ENCODE measurements at regions not wholly inside any gene's neighbourhood (a gene's known extent, or its start where the extent isn't known, plus 50 kb on each side); places are given as distances from the start of the nearest gene placed in this dataset.

GRCh38 chr4:80145739-80146138, 51.6 kb upstream of the PRDM8 start:
- no peak for DNase-seq

- no peak for DNase-seq
These were observed 52.4 kb upstream of the PRDM8 start for GRCh38 chr4:80144676-80145470.

GRCh38 chr4:80143307-80143679, 54.0 kb upstream of the PRDM8 start:
- DNase-seq, result no peak

DNA sequence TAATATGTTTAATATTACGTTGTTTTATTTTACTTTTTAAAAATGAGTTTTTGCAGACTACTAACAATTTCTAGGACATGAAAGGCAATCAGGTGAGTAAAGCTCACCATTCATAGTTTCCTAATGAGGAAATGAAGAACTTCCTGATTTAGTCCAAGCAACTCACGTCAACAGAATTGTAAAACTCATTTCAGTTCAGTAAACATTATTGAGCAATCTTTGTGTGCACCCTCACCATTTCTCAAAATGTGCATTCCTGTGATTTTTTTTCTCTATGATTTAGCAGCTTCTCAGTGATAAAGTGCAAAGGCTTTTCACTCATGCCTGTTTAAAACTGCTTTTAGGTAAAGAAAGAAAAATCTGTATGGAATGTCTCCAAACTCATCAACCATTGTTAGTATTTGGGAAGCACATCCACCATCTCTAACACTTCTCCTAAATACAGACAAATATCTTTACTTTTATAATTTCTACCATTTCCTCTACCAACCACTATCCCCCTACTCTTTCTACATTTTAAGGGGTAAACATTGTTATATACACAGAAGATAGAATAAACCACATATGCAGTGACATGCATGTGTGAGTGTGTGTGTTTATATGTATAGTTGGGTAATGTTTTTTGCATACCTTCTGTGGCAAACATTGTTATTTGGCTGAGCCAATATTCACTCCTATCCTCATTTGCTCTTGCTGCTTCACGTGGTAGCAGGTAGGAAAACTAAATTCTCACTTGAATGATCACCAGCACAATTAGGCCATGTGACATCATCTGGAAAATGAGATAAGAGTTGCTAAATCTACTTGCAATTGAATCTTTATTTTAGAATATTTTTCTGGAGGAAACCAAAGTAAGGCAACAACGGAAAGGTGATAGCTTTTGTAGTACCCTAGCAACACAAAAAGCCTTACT, 54.7 kb upstream of the PRDM8 start:
- DNase-seq, result no peak

- DNase-seq, result no peak
These were observed 55.8 kb upstream of the PRDM8 start for GRCh38 chr4:80141543-80141942.

GRCh38 chr4:80140194-80140593, 57.1 kb upstream of the PRDM8 start:
- no peak for DNase-seq

DNA sequence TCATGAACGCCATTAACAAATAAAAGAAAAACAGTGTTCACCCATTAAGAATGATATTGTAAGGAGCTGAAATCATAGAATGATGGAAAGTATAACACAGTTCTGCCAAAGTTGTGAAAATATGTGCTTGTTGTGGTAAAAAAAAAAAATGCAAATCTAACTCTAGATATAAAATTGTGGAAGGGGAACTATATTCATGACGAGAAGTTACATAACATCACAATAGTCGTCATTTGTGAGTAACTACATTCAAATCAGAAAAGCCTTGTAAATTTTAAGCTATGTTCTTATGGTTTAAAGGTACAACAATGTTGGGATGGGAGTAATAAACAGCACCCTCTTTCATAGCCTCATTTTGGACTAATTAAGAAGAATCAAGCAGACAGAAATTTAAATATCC, 57.6 kb upstream of the PRDM8 start:
- DNase-seq, result no peak

GRCh38 chr4:80138551-80139538, 58.5 kb upstream of the PRDM8 start:
- no peak for DNase-seq

DNA sequence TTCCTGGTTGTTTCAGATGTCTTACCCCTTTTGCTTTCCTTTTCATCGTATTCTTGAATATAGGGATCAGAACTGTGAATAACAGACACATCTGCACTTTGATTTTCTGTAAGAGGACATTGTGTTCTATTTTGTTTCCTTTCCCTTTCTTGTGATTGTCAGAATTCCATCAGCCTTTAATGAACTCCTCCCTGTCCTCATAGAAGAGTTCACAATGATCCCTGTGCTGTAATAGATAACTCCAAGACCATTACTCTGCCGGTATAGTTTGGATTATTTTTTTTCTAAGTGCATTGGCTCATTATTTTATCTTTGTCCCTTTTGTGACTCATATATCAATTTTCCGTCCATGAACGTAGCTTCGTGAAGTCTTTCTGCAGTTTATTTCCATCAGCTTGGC, 59.7 kb upstream of the PRDM8 start:
- no peak for DNase-seq

DNA sequence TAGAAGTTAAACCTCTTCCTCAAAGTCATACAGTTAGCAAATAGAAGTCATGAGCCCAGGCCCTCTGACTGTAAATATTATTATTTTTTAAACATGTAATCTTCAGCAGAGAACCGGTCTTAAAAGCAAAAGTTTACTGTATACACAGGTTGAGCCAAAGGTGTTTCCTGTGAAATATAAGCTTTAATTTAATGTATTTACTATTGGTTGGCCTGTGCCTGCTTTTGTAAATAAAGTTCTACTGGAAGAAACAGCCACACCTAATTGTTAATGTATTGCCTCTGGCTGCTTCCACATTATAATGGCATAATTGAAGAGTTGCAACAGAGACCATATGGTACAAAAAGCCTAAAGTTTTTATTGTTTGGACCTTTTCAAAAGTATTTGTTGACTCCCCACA, 61.0 kb upstream of the PRDM8 start:
- DNase-seq, result peak in 1 of 2 experiments; percentile 16

GRCh38 chr4:80135702-80136058, 61.6 kb upstream of the PRDM8 start:
- no peak for DNase-seq

DNA sequence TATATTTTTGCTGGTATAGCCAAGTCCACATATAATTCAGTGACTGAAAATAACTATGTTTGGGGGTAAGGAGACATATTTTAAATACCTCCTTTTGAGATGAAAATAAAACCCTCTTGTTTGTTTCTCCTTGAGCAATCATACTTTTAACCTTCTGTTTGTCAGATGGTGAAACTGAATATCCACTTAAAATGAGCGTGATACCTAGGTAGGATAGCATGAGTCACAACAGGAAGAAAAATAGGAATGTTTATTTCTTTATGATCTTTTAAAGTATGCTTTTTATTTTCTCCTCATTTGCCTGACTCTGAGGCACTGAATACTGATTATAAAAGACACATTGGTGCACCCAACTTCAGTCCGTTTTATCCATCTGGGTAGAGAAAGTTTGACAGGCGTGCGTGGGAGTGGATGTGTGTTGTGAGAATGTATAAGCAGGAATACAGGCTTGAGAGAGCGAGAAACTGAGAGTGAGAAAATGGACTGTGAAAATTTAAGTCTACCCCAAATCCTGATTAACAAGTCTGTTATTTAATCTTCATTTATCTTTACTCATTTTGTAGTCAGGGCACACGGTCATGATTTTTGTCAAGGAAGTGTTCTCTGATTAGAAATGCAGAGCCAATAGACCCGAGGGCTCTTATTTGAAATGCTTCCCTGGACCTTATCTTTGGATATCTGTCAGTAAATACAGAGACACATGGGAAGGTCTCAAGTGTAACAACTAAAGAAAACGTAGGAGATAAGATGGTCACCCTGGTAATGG, 62.1 kb upstream of the ANTXR2 start:
- DNase-seq, result no peak

DNA sequence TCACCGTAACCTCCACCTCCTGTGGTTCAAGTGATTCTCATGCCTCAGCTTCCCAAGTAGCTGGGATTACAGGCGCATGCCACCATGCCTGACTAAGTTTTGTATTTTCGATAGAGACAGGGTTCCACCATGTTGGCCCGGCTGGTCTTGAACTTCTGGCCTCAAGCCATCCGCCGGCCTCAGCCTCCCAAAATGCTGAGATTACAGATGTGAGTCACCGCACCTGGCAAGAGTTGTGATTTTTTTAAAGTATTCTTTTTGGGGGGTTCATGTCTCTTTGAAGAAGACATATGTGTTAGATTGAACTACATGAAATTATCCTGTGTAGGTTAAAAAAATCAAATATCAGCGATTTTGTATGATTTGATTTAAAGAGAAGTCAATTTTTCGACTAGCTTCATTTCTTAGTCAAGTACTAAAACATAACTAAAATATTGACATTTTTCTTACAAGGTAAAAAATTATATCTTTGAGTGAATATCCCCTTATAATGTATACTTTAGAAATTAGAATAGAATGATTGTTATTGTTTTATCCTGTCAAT, 60.3 kb upstream of the ANTXR2 start:
- no peak for DNase-seq

DNA sequence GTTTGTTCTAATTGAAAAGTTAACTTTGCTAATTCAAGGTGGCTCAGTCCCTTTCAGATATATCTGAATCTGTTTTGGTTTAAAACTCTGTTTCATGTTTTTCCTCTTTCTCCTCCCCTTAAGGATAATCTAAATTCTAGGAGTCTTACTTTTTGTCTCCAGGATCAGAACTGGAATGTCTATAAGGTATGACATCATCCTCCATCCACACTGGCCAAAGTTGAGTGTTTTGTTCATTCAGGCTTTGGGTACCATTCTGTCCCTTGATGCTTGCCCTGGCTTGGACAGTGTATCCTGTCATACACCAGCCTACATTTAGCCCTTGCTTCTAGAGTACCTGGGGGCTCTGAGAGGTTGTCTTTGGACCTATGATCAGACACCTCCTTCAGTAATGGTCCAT, 56.8 kb upstream of the ANTXR2 start:
- no peak for DNase-seq

GRCh38 chr4:80128941-80129340, 55.9 kb upstream of the ANTXR2 start:
- DNase-seq, result no peak

DNA sequence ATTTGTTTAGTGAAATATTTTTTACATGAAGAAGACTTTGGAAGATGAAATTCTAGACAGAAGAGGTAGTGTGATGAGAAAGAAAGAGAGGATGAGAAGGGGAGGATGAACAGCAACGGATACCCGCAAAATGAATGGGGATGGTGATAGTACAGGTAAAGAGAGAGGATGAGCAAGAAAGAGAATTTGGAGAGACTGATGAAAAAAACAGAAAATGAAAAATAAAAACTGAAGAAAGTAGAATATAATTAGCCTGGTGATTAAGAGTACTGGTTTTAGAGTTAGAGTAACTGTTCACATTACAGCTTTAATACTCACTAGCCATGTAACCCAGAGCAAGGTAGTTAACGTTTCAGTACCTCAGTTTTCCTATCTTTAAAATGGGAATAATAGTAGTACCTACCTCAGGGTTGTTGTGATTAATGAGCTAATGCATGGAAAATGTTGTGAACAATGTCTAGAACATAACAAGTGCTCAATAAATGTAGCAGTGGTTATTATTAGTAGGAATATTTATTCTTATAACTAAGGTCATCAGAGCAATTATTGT, 54.9 kb upstream of the ANTXR2 start:
- no peak for DNase-seq

GRCh38 chr4:80126435-80126834, 53.4 kb upstream of the ANTXR2 start:
- DNase-seq, result no peak

- DNase-seq, result no peak
These were observed 52.5 kb upstream of the ANTXR2 start for GRCh38 chr4:80125252-80126177.

DNA sequence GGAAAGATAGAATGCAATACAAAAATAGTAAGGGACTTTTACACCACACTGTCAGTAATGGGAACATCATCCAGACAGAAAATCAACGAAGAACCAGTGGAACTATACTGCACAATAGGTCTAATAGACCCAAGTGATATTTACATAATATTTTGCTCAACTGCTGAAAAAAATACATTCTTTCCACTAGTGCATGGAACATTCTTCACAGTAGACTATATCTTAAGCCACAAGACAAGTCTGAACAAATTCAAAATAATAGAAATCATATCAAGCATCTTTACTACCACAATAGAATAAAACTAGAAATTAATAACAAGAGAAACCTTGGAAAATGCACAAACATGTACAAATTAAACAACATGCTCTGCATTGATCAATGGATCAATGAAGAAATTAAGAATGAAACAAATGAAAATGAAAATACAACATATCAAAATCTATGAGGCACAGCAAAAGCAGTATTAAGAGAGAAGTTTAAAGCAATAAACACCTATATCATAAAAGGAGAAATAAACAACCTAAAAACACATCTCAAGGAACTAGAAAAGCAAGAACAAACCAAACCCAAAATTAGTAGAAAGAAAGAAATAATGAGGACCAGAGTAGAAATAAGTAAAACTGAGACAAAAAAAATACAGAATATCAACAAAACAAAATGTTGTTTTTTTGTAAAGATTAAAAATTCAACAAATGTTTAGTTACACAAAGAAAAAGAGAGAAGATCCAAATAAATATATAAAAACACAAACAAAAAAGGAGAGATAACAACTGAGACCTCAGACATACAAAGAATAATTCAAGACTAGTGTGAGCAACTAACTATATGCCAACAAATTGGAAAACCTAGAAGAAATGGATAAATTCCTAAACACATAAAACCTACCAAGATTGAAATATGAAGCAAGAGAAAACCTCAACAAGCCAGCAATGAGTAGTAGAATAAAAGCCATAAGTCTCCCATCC, 51.5 kb upstream of the ANTXR2 start:
- no peak for DNase-seq
